ENCODE measurements at regions not wholly inside any gene's neighbourhood (a gene's known extent, or its start where the extent isn't known, plus 50 kb on each side); places are given as distances from the start of the nearest gene placed in this dataset.

DNA sequence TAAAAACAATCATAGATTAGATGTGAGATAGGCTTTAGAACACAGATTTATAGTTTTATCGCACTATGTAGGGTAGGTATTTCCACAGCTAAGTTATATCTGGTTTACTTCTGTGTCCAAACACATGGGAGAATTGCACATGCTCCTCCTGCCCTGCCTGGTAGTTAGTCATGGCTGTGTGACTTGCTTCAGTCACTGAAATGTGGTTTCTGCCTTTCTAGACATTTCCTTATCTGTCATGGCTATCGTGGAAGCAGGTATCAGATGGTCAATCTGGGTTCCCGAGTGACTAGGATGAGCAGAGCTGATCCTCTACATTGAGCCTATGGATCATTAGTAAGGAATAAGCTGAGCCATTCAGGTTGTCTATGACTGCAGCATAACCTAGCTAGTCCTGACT is 117.8 kb upstream of the GMDS start:
- Mint-ChIP-seq H3K27ac (no peak overlapping the region), H3K4me1 (no peaks in the 10 kb centered on the region), H3K4me3 (no peak overlapping the region), H3K36me3 (ENCODE audit: low read depth) (no peaks in the 10 kb centered on the region), H3K9me3 (peaks cover 2% of the 10 kb centered on the region), H3K27me3 (ENCODE audit: insufficient read depth) (no peaks in the 10 kb centered on the region)
- DNase-seq: no peak
- Histone ChIP-seq H3K27me3 (ENCODE audit: control insufficient read depth, insufficient read depth, low read length, poor library complexity, severe bottlenecking) (no peaks in the 10 kb centered on the region), H3K9me3 (ENCODE audit: control insufficient read depth, low read length) (no peaks in the 10 kb centered on the region), H3K4me3 (ENCODE audit: low read length) (no peak overlapping the region), H3K4me1 (ENCODE audit: control insufficient read depth, insufficient read depth, low read length) (no peaks in the 10 kb centered on the region), H3K27ac (ENCODE audit: low read depth, low read length) (no peak overlapping the region), H3K9ac (ENCODE audit: extremely low read depth, low read length, poor library complexity, severe bottlenecking) (no peak overlapping the region), H3K36me3 (ENCODE audit: control insufficient read depth, insufficient read depth, low read length) (no peaks in the 10 kb centered on the region)
- WGBS, 2 experiments (ENCODE audit: insufficient coverage in 1 of 2, insufficient read length in 1 of 2): 70 to 71% methylated on average over 2 of the region's 3 CpGs
- no peak for TF ChIP-seq CTCF (conservative IDR thresholded peaks at IDR 0.05)

DNA sequence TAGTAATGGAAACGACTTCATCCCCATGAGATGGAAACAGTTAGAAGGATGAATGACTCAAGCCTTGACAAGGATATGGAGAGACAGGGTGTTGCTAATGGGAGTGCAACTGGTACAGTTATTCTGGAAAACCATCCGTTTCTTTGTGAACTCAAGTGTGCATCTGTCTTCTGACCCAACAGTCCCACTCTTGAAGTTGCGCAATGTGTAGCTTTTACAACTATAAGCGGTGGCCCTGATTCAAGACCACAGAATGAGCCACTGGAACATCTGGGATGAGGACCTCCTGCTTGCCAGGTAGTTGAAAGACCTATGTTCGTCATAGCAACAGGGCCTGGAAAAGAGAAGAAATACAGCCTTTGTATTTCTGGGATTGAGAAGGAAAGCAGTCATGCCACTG is 115.8 kb upstream of the GMDS start:
- Histone ChIP-seq H3K36me3 (ENCODE audit: control insufficient read depth, insufficient read depth, low read length) (no peaks in the 10 kb centered on the region), H3K9me3 (ENCODE audit: control insufficient read depth, low read length) (no peaks in the 10 kb centered on the region), H3K9ac (ENCODE audit: extremely low read depth, low read length, poor library complexity, severe bottlenecking) (no peak overlapping the region), H3K4me1 (ENCODE audit: control insufficient read depth, insufficient read depth, low read length) (no peaks in the 10 kb centered on the region), H3K4me3 (ENCODE audit: low read length) (no peak overlapping the region), H3K27ac (ENCODE audit: low read depth, low read length) (no peak overlapping the region), H3K27me3 (ENCODE audit: control insufficient read depth, insufficient read depth, low read length, poor library complexity, severe bottlenecking) (no peaks in the 10 kb centered on the region)
- WGBS, 2 experiments (ENCODE audit: insufficient coverage in 1 of 2, insufficient read length in 1 of 2): 92 to 96% methylated on average over 5 of the region's 5 CpGs
- H3K9me3 Mint-ChIP-seq: peaks cover 2% of the 10 kb centered on the region
- no peaks in the 10 kb centered on the region for H3K36me3 Mint-ChIP-seq (ENCODE audit: low read depth)
- no peak overlapping the region for H3K4me3 Mint-ChIP-seq
- no peak overlapping the region for H3K27ac Mint-ChIP-seq
- TF ChIP-seq CTCF (conservative IDR thresholded peaks at IDR 0.05): no peak
- no peaks in the 10 kb centered on the region for H3K4me1 Mint-ChIP-seq
- H3K27me3 Mint-ChIP-seq (ENCODE audit: insufficient read depth): no peaks in the 10 kb centered on the region
- DNase-seq: no peak

DNA sequence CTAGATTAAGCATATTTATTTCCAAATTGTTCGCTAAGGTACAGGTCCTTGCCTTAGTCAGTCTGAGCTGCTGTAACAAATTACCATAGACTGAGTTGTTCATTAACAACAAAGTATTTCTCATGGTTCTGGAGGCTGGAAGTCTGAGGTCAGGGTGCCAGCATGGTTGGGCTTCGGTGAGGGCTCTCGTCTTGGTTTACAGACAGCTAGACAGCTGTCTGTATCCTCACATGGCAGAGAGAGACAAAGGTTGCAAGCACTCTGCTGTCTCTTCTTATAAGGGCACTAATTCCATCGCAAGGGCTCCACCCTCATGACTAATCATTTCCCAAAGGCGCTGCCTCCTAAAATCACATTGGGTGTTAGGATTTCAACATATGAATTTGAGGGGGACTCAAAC is 115.3 kb upstream of the GMDS start:
- H3K27ac Mint-ChIP-seq: no peak overlapping the region
- no peaks in the 10 kb centered on the region for H3K9me3 ChIP-seq (ENCODE audit: control insufficient read depth, low read length)
- no peak for DNase-seq
- WGBS, 2 experiments (ENCODE audit: insufficient coverage in 1 of 2, insufficient read length in 1 of 2): 93 to 95% methylated on average over 4 to 5 of the region's 5 CpGs
- H3K4me1 Mint-ChIP-seq: no peaks in the 10 kb centered on the region
- H3K27ac ChIP-seq (ENCODE audit: low read depth, low read length): no peak overlapping the region
- H3K36me3 ChIP-seq (ENCODE audit: control insufficient read depth, insufficient read depth, low read length): no peaks in the 10 kb centered on the region
- no peaks in the 10 kb centered on the region for H3K27me3 ChIP-seq (ENCODE audit: control insufficient read depth, insufficient read depth, low read length, poor library complexity, severe bottlenecking)
- no peak for TF ChIP-seq CTCF (conservative IDR thresholded peaks at IDR 0.05)
- H3K36me3 Mint-ChIP-seq (ENCODE audit: low read depth): no peaks in the 10 kb centered on the region
- H3K4me3 Mint-ChIP-seq: no peak overlapping the region
- peaks cover 2% of the 10 kb centered on the region for H3K9me3 Mint-ChIP-seq
- H3K27me3 Mint-ChIP-seq (ENCODE audit: insufficient read depth): no peaks in the 10 kb centered on the region
- no peak overlapping the region for H3K4me3 ChIP-seq (ENCODE audit: low read length)
- no peak overlapping the region for H3K9ac ChIP-seq (ENCODE audit: extremely low read depth, low read length, poor library complexity, severe bottlenecking)
- H3K4me1 ChIP-seq (ENCODE audit: control insufficient read depth, insufficient read depth, low read length): no peaks in the 10 kb centered on the region

Measured in endodermal cell (in vitro differentiated cells).